ENCODE measurements at regions not wholly inside any gene's neighbourhood (a gene's known extent, or its start where the extent isn't known, plus 50 kb on each side); places are given as distances from the start of the nearest gene placed in this dataset.

- TF ChIP-seq REST (IDR thresholded peaks at IDR 0.05), result no peak
- no peak for TF ChIP-seq EGR1 (IDR thresholded peaks at IDR 0.05; ENCODE audit: low read depth in 2 of 2)
These were observed 588.3 kb downstream of the LMO4 start for GRCh38 chr1:87916965-87917364.
